Fibroblast of skin of right biceps (primary cell): ENCODE measurements at regions not wholly inside any gene's neighbourhood (a gene's known extent, or its start where the extent isn't known, plus 50 kb on each side); places are given as distances from the start of the nearest gene placed in this dataset.

Experiments
- DNase-seq: peaks from one replicate; pipeline ENCODE4 v3.0.0-alpha.2; 2013

DNA sequence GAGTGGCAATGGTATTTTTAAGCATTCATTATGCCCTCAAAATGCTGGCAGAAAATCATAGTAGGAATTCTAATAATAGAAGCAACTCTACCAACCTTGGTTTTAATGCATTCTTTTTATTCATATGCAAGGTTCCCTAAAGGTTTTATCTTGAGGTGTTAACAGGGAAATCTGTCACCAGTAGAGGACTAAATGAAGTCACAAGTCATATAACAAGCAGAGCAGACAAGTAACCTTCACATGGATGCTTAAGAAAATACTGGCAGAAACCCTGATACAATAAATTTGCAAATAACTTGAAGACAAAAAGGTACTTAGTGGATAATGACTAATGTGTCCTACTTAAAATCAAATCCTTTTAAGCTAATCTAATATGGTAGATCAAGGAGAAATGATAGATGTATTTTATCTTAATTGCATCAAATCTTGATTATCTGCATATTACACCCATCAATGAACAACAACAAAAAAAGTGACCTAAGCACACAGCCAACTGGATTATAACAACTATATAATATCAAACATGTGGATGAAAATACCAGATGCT lies 73.3 kb downstream of the RFC3 start:
- DNase-seq = no peak

DNA sequence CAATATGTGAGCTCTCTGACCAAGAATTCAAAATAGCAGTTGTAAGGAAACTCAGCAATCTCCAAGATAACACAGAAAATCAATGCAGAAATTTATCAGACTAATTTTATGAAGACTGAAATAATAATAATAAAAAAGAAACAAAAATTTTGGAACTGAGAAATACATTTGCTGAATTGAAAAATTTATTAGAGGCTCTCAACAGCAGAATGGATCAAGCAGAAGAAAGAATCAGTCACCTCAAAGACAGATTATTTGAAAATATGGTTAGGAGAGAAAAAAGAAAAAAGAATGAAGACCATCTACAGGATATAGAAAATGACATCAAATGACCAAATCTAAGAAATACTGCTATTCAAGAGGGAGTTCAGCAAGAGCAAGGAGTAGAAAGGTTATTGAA lies 75.6 kb downstream of the RFC3 start:
- DNase-seq = no peak

DNA sequence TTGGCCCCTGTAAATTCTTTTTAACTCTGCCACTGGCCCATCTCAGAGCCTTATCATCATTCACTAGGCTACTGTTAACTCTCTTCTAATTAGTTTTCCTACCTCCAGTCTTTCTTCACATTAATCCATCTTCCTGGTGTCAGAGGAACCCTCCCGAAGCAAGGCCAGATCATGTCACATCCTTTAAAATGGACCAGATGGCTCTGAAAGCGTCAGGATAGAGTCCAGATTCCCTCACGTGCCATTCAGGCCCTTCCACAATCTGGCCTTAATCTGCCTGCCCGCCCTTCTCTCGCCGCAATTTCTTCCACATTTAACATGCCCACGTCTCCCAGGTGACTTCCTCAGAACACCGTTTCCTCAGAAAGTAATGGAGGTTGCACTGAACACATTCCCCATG lies 86.5 kb downstream of the RFC3 start:
- no peak for DNase-seq

DNA sequence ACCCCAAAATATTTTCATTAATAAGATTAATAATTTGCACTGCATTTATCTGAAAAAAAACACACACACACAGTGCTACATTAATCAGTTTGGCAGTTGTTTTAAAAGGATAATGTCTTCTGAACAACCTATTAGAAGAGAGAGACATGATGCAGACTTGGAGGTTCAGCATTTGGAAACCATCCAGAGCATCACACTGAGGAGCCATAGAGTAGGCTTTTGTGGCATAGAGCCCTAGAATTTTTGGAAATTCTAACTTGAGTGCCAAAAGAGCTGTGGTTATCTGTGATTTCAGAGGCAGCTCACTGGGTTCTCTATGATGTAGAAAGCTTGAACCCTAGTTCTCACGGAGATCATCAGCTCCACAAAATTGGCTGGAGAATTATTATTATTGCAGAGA lies 90.2 kb downstream of the RFC3 start:
- no peak for DNase-seq

DNA sequence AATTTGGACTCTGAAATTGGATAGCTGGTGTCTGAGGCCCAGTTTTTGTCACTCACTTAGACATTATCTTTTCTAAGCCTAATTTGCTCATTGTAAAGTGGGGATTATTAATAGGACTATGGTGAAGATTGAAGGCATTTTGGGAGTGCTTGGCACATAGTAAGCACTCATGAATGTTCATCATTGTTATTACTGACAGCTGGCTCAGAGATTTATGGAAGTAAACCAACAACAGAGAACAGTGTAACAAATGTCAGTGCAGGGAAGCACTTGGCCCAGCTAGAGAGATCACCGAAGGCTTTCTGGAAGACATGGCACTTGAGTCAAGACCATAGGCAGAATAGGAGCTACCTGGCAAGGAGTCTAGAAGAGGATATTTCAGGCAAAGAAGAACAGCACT lies 92.3 kb downstream of the RFC3 start:
- DNase-seq = no peak

DNA sequence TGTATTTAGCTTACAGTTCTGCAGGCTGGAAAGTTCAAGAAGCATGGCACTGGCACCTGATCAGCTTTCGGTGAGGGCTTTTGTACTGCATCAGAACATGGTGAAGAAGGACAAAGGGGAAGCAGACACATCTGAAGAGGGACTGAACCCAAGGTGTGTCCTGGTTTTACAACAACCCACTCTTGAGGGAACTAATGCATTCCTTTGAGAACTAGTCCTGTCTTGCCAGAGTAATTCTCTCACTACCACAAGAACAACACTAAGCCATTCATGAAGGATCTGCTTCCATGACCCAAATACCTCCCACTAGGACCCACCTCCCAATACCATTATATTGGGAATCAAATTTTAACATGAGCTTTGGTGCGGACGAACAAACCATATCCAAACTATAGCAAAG lies 93.6 kb downstream of the RFC3 start:
- DNase-seq = no peak

DNA sequence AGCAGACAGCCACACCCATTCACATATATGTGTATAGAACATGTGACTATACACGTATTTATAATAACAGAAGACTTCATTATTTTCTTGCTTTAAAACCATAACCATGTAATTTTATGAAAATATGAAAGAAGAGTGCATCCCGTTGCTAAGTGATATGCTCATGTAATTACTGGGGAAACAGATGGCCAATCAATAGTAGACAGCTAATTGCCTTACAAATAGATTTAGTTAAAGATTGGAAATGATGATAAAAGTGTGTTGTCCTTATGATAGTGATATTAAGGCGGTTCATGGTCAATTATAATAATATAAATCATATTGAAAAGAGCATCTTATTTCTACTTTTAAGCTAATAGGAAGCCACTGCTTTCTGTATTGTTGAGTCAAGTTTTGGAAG lies 95.9 kb downstream of the RFC3 start:
- DNase-seq = no peak

DNA sequence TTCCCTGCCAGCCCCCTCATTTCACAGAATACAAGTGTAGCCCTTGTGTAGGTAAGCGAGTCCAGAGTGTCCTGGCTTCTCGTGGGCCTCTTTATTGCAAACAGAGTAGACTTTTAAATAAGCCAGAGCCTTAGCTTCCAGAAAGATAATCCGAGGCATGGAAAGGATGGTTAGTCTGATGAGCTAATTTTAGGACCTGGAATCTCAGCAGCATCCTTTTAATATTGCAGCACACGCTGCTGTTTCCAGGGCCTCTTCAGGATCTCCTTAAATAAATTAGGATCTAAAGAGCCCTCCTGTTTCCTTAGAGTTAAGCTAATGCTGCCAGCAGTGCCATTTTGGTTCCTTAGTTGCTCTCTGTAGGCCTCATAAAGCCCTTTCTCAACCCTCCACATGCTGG lies 99.2 kb downstream of the RFC3 start:
- DNase-seq = no peak

DNA sequence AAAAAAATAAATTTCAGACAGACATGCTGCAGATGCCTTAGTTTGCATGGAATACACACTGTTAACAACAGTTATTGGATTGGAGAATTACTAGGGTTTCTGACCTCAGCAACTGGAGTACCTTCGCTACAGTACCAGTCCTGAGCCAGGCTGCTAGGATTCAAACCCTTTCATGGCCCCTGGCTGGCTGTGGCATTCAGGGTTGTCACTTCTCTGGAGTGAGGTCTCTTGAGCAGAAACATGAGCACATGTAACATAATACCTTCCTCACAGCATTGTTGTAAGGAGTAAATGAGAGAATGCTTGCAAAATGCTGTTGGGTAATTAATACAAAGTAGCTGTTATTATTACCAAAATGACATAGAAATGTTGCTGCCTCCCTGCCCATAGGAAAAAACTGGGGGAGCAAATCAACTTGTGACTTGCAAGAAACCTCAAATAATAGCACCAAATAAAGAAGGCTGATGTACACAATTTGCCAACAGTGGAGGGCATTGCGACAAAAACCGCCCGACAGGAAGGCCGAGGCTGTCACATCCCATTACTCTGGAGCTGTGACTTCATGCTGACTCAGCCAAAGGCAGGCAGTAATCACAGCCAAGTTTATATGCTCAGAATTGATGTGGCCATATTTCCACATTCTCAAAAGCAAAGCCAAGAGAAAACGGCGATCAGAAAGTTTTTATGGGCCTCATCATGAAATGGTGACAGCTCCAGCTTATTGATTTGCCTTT lies 100.4 kb downstream of the RFC3 start:
- DNase-seq = peak; percentile 88

DNA sequence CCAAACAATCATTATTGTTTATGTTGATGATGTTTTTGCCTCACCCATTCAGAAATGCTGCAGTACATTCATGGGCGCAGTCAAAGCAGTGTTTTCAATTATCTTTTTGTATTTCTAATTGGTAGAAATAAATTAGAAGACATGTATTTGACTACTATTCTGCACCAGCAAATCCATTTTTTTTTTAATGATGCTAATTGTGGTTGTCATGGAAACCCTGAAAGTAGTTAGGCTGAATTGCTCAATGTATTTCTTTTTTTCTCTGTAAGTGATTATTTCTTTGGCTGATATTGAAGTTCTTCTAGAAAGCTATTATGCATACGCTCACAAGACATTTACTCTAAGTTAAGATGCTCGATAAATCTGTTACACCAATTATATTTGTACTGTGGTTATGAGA lies 101.2 kb downstream of the RFC3 start:
- no peak for DNase-seq

DNA sequence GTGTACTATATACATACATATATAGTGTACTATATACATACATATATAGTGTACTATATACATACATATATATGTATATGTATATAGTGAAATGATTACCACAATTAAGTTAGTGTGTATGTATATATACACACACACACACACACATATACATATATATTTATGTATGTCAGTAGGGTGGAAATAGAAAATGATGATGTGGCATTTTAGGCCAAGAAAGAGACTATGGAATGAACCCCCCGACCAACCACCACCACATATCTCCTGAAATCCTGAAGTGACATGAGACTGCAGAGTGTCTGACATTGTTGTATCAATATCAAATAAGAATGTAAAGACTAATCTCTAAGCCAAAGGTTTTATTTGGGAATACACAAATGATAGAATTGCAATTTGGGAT lies 107.6 kb downstream of the RFC3 start:
- DNase-seq = no peak

DNA sequence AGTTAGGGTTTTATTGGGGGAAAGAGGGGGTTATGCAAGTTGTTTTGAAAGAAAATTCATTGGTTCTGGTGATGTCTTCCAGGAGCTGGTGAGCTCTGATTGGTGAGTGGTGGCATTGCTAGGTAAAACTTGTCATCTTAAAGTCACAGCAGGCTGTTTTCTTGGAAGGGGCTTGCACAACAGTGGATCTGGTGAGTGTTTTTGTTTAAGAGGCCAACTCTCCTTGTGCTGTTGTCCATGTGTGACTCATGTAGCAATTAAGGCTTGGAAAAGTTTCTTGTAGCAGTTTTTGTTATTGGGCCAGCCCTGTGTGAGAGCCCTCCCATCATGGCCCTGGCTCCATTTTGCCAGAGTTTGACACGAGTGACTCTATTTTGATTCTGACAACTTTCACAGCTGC lies 109.4 kb downstream of the RFC3 start:
- DNase-seq = peak; percentile 67

DNA sequence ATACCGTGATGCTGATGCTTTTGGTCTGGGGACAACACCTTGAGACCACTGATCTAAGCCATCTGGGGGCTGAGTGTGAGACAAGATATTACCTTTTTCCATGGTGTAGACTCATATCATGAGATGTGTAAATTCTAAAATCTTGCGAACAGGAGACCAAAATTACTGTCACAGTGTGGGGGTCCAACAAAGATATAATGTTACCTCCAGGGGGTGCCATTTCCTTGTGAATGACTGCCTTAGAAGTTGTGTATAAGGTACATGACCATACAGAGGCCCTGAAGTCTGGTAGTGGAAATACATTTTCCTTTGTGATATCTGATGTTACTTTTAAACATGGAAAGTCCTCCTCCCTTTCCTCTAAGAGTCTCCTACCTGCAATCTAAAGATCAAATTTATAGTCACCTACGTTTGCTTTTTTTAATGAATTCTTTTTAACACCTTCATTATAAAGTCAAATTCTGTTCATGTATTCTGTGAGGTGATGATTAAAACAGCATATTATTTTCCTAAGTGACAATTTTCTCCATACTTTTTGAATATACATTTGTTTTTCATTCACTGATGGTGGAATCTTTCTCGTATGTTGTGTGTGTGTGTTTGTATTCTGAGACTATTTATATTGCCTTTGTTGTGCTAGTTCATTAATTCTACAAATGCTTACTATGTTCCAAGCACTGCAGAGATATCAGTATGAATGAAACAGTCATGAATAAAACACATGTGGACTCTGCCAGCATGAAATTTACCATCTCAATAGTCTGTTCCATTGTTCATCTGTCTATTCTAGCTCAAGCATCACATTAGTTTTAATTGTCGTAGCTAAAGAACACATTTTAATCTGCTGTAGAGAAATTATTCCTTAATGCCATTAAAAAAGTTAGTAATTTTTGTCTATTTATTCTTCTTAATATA lies 113.7 kb downstream of the RFC3 start:
- peak; percentile 67 for DNase-seq

DNA sequence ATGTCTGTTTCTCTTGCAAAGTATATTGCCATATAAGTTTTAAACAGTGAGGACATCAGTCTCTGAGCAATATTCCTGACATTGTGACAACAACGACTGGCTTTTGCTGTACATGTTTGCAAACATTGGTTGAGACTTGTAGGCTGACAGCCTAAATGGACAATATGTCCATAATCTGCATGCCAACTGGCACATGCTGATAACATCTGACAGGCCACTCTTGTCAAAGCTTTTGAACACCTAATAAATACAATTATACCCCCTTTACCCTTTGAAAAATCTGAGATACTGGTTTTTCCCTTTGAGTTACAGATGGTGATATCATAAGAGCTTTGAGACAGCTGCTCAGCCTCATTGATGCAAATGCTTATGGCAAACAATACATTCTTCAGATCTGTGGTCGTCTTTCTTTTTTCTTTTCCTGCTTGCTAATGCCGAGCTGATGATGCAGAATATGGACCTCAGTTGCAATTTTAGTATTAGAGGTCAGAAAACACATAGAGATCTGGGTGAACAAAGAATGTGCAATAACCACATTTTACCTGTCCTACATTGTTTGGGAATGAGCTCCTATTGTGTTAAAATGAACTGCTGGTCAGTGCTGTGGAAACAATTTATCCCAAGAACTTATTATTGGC lies 114.9 kb downstream of the RFC3 start:
- peak; percentile 10 for DNase-seq

DNA sequence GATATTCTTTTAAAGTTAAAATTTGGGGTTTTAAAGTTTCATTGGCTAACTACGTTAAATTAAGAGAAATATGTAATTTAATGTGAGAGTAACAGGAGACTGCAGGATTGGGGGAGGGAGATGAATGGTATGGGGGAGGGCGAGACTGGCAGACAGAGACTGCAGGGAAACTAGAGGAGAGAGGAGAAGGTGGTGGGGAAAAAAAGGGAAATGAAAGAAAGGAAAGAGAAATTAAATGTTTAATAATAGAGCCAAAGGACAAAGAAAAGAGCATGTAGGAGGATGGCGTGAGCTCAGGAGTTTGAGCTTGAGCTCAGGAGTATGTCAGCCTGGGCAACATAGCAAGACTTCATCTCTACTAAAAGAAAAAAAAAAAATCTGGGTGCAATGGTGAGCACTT lies 115.9 kb downstream of the RFC3 start:
- no peak for DNase-seq

DNA sequence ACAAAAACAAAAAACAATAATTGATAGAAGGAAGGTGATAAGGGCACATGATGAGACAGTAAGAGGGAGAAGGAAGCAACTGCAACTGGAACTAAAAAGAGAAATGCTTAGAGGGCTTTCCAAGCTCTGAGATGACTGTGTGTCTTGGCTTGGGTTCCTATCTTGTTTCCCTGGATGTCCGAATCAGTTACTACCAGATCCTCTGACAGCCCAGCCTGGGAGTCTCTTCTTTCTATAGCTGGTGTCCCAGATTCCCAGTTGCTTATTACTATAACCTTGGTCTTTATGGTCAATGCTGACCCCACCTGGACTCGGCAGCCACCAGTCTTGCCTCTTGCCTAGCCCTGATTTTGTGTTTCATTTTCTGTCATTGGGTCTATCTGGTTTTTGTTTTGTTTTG lies 116.4 kb downstream of the RFC3 start:
- DNase-seq = no peak

DNA sequence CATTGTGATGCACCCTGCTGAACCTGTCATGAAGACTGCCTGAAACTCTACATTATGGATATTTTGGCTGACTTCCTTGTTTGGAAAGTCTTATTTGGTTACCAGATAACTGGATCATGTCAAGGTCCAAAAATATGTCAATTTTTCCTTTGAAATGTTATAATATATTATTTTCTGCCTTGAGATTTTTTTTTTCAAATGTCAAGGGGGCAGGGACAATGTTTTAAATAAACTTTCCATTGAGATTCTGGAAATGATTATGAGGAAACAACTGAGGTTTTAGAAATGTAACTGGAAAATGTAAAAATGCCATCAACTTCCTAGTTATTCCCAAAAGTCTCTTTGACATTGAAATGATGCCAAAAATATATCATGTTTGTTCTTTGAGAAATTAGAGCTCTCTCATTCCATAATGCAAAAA lies 117.0 kb downstream of the RFC3 start:
- DNase-seq = no peak

DNA sequence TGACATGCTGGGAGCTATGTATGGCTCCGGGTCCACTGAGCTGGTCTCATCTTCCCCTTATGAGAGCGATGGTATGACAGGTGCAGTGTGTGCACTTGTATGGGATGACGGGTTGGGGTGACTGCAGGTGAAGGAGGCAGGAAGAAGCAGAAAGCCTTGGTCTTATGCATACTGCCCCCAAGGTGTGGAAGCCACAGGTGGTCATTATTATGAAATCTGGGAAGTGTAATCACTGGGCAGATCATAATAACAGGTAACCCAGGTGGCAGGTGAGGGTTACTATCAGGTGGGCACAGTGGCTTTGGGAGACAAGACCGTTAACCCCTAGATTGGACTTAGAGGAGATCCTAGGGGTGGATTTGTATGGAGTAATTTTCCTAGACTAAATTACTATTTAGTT lies 118.0 kb downstream of the RFC3 start:
- DNase-seq = no peak

DNA sequence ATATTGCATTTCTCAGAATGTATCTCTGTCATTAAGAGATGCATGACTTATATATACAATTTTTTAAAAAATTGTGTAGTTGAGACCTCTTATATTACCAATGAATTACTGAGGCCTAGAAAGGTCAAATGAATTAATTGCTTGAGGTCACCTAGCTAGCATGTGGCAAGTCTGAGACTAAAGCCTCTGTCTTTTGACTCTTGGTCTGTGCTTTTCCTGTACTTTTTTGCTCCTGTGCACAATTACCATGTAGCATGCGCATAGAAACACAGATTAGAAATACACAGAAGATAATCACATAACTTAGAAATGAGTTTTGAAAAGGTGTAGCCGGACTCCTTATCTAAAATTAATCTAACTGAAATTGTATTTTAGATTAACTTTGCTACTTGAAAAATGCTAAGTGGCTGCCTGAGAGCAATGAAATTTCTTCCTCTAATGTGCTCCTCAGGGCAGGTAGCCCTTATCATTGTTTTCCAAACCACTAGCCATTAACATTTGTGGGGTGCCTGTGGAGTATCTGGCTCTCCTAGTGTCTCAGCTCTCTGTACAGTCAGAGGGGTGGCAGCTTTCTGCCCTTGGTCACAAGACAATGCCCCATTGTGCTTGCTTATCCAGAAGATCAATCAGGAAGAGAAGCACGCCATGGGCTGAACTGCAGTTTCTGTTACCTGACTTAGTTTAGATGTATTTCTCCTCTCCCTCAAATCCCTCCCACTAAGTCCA lies 119.6 kb downstream of the RFC3 start:
- no peak for DNase-seq

DNA sequence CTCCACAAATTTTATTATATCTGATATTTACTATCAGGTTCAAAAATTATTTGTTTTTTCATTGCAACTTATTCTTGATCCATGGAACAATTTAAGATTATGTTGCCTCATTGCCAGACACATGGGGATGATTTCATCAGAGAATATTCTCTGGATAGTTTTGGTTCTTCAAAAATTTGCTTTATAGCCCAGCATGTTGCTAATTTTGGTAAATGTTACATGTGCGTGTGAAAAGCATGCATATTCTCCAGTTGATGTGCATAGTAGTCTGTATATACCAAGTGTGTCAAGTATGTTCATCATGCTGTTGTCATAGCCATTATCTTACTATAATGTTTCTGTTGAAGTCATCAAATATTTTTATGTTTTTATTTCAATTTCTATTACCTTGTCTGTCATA lies 122.3 kb downstream of the RFC3 start:
- DNase-seq = no peak

DNA sequence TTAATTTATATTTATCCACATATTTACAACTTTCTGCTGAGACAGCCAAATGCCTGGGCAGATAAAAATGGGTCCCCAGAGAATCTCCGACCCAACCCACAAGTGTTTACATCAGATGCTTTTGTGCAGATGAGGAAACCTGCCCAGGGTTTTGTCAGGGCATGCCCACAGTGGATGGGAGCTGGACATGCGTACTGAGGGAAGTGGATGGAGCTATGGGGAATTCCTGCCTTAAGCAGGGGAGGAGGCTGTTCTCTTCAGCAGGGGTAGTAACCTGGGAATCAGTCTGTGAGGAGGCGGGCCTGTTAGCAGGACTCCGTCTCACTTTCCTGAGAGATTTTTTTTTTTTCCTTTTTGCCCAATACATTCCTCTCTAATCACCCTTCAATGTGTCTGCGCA lies 122.9 kb downstream of the RFC3 start:
- DNase-seq = no peak

DNA sequence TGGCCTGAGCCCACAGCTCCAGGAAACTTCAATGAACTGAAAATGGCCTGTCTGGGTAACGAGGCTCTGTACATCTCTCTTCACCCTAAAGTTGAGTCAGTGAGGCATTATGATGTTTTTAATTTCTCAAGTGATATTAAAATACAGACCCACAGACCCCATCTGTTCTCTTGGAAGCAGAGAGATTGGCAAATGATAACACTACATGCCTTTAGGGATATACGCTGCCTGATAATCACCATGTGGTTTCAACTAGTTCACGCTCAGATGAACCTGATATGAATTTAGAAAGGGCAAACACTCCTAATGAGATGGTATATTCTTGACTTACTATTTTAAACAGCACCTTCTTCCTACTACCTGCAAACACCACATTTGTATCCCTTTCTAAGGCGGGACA lies 127.5 kb downstream of the RFC3 start:
- DNase-seq = no peak

DNA sequence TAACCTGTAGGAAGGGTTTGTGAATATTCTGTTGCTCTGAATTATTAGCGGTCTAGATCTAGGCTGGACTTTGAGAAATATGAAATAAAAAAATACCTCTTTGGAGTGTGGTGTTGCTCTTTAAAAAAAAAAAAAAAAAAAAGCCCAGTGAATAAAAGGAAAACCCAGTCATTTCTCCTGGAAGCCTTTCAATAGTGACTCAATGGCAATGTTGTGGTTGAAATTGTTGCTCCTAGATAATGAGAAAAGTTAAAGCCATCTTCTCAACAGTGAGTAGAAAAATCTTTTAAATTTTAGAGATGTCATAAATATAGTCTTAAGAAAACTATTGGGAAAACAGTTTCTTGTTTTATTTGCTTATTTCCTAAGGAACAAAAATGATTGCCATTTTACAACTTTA lies 135.3 kb downstream of the RFC3 start:
- DNase-seq = peak; percentile 76
